Activated naive CD4-positive, alpha-beta T cell treated with anti-CD3 and anti-CD28 coated beads, Interleukin-2, amount 50 U/mL, for 72 hours (primary cell): ENCODE measurements at regions not wholly inside any gene's neighbourhood (a gene's known extent, or its start where the extent isn't known, plus 50 kb on each side); places are given as distances from the start of the nearest gene placed in this dataset.
"Not testable (repeated sequence)": the region's sequence is repeated elsewhere in the genome, so short reads cannot be mapped to it uniquely, and the experiment has no call there.

Source experiments
- ATAC-seq, 2 donors: fragments of 150-1000 bp; cut with Tn5 transposase; 2 replicates each; pipeline ENCODE4 v1.10.0; 2021; ENCODE audit warnings: mild to moderate bottlenecking in 2 of 2, moderate library complexity in 2 of 2
- DNase-seq, 2 donors: peaks; one replicate each; pipeline ENCODE4 v3.0.0; 2021 to 2022; ENCODE audit warnings: low spot score in 2 of 2
- H3K27ac Mint-ChIP-seq, 2 donors: one replicate each; pipeline ENCODE4 v1.8.0; 2022; ENCODE audit warnings: mild to moderate bottlenecking in 2 of 2, mixed read lengths in 2 of 2
- H3K36me3 Mint-ChIP-seq, 2 donors: one replicate each; pipeline ENCODE4 v1.8.0; 2022; ENCODE audit warnings: mixed read lengths in 2 of 2
- H3K9me3 Mint-ChIP-seq, 2 donors: one replicate each; pipeline ENCODE4 v1.8.0; 2022; ENCODE audit warnings: mixed read lengths in 2 of 2

DNA sequence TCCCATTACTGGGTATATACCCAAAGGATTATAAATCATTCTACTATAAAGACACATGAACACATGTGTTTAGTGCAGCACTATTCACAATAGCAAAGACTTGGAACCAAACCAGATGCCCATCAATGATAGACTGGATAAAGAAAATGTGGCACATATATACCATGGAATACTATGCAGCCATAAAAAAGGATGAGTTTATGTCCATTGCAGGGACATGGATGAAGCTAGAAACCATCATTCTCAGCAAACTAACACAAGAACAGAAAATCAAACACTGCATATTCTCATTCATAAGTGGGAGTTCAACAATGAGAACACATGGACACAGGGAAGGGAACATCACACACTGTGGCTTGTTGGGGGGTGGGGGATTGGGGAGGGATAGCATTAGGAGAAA is 225.2 kb upstream of the PRDM1 start:
- H3K27ac Mint-ChIP-seq, ATAC-seq, H3K9me3 Mint-ChIP-seq: not testable (repeated sequence)

DNA sequence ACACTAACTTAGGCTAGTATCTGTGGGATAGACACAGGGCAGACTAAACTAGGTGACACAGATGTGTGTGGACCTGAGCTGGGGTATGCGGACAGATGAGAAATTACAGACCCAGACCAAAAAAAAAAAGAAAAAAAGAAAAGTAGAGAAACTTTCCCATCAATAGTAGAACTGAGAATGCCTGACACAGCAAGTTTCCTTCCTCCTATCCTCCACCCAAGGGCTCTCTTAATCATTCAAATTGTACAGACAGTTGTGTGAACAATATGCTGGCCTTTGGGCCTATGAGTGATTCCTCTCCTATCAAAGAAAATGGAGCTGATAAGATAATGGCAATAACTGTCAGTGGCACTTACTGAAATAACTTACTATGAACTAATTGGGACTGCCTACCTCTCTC is 226.7 kb upstream of the PRDM1 start:
- DNase-seq (no peak), ATAC-seq (no peak)
- H3K9me3 Mint-ChIP-seq: no peaks in the 10 kb centered on the region
- no peaks in the 10 kb centered on the region for H3K36me3 Mint-ChIP-seq
- H3K27ac Mint-ChIP-seq: no peak overlapping the region

More for the DNA sequence above, 225.2 kb upstream of the PRDM1 start:
- H3K36me3 Mint-ChIP-seq, DNase-seq: not testable (repeated sequence)

DNA sequence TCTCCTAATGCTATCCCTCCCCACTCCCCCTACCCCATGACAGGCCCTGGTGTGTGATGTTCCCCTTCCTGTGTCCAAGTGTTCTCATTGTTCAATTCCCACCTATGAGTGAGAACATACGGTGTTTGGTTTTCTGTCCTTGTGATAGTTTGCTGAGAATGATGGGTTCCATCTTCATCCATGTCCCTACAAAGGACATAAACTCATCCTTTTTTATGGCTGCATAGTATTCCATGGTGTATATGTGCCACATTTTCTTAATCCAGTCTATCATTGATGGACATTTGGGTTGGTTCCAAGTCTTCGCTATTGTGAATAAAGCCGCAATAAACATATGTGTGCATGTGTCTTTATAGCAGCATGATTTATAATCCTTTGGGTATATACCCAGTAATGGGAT is 227.5 kb upstream of the PRDM1 start:
- ATAC-seq, H3K9me3 Mint-ChIP-seq, H3K27ac Mint-ChIP-seq, H3K36me3 Mint-ChIP-seq, DNase-seq: not testable (repeated sequence)

DNA sequence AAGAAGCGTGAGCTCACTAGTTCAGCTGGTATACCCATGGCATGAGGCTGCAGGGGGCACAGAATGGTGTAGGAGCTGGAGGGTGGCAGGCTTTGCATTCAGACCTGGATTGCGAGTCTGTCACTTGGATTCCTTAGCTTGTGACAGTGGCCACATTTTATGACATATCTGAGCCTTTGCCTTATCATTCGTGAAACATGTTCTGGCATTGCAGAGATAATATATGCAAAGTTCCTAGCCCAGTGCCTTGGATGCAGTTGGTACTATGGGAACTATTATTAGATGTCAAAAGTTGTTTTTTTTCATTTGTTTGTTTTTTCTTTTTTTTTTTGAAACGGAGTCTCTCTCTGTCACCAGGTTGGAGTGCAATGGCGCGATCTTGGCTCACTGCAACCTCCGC is 230.7 kb upstream of the PRDM1 start:
- DNase-seq (no peak), ATAC-seq (no peak)
- no peaks in the 10 kb centered on the region for H3K9me3 Mint-ChIP-seq
- H3K36me3 Mint-ChIP-seq: no peaks in the 10 kb centered on the region
- no peak overlapping the region for H3K27ac Mint-ChIP-seq

DNA sequence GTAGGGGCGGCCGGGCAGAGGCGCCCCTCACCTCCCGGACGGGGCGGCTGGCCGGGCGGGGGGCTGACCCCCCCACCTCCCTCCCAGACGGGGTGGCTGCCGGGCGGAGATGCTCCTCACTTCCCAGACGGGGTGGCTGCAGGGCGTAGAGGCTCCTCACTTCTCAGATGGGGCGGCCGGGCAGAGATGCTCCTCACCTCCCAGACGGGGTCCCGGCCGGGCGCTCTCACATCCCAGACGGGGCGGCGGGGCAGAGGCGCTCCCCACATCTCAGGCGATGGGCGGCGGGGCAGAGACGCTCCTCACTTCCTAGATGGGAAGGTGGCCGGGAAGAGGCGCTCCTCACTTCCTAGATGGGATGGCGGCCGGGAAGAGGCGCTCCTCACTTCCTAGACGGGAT is 232.2 kb upstream of the PRDM1 start:
- ATAC-seq, H3K27ac Mint-ChIP-seq, DNase-seq, H3K36me3 Mint-ChIP-seq, H3K9me3 Mint-ChIP-seq: not testable (repeated sequence)

DNA sequence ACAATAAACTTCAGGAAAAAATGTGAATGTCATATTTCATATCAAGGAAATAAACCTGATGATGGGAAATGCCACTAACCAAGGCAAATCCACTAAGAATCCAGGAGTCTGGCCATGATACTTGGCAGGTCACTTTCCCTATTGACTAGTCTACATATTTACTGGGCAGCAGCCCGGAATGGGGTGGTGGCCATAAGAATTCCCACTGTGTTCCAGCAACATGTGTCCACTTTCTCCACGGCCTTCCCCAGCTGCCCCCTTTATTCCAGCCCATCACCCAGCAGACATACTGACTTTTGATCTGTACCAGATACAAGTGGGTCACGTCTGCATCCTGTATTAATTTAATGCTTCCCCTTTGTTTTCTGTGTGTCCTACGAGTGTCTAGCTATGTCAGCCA is 234.5 kb upstream of the PRDM1 start:
- H3K9me3 Mint-ChIP-seq: no peaks in the 10 kb centered on the region

DNA sequence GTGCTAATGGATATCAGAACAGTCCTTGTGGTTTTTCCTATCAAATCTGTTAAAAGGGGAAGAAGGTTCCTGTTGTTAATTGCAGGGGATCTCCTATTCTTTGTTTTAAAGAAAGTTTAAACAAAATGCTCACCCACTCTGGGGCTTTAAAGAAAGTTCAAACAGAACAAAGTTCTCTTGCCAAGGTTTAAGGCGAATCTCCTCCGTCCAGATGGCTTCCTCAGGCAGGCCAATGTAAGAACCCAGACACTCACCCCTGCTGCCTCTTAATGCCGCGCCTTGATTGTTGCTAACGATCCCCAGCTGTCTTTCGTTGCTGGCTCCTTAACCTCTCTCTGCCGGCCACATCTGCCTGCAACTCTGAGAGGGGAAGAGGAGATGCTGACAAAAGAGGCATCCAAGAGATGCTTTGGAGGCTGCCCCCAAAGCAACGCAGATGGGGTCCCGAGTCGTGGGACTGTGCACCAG is 235.0 kb upstream of the PRDM1 start:
- no peaks in the 10 kb centered on the region for H3K9me3 Mint-ChIP-seq
- ATAC-seq (no peak), DNase-seq (no peak)
- no peaks in the 10 kb centered on the region for H3K36me3 Mint-ChIP-seq
- no peak overlapping the region for H3K27ac Mint-ChIP-seq

More for the DNA sequence above, 234.5 kb upstream of the PRDM1 start:
- Mint-ChIP-seq H3K36me3 (no peaks in the 10 kb centered on the region), H3K27ac (no peak overlapping the region)
- no peak for DNase-seq
- no peak for ATAC-seq

DNA sequence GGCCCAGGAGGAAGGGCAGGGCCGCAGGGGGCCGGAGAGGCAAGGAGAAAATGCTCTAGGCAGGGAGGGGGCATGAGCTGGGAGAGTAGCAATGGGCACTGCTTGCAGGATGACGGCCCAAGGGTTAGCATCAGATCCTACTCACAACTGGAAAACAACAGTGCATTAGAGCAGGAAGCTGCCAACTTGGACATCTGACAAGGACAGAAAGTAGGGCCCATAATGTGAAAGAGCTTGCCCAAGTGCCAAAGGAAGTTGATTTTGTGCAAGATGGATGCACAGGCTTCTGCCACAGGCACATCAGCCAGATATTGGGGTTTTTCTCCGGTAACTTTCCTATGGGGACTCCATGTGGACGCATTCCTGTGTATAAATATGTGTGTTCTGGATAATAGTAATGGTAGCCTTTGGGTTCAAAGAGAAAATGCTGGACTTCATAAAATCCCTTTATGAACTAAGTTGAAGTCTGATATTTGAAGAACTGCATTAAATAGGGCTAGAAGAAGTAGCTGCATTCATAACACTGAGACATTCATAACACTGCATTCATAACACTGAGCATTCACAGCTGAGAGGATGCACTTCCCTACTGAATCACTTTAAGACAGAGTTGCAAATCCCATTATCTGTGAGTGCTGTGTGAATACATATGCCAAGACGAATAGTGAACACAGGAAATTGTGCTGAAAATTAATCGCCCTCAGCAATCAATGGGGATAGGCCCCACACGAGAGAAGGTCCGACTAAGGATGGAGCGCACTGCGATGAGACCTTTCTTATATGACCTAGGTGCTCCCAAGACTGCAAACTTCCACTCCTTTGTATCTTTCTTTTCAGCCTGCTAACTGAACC is 235.6 kb upstream of the PRDM1 start:
- no peaks in the 10 kb centered on the region for H3K9me3 Mint-ChIP-seq
- ATAC-seq (no peak), DNase-seq (no peak)
- H3K36me3 Mint-ChIP-seq: no peaks in the 10 kb centered on the region
- H3K27ac Mint-ChIP-seq: no peak overlapping the region

DNA sequence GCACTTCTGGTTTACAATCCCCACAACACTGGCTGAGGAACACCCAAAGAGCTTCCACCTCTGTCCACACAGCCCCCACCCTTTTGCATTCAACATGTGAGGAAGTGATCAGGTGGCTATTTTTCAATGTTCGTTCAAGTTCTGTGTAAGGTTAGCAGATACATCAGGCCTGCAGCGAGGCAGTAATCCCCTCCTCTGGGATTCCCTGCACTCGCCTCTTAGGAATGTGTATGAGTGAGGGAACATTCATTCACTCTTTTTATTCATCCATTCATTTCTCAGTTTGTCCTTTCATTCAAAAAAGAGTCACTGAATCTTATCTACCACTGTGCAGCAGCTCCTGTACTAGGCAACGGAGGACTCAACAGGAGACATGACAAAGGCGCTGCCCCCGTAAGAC is 236.4 kb upstream of the PRDM1 start:
- no peak overlapping the region for H3K27ac Mint-ChIP-seq
- DNase-seq (no peak), ATAC-seq (no peak)
- no peaks in the 10 kb centered on the region for H3K36me3 Mint-ChIP-seq
- H3K9me3 Mint-ChIP-seq: no peaks in the 10 kb centered on the region

DNA sequence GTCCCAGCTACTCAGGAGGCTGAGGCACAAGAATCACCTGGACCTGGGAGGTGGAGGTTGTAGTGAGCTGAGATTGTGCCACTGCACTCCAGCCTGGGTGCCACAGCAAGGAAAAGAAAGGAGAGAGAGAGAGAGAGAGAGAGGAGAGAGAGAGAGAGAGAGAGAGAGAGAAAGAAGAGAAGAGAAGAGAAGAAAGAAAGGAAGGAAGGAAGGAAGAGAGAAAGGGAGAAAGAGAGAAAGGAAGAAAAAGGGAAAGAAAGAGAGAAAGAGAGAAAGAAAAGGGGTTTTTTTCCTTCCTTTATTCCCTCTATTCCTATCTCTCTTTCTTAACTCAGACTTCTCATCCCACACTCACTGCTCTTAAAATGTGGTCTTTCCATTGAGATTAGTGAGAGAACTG is 238.7 kb upstream of the PRDM1 start:
- Mint-ChIP-seq H3K27ac (no peak overlapping the region), H3K36me3 (no peaks in the 10 kb centered on the region), H3K9me3 (peaks cover 0 to 4% of the 10 kb centered on the region in 2 donors)
- ATAC-seq: no peak
- DNase-seq: no peak

DNA sequence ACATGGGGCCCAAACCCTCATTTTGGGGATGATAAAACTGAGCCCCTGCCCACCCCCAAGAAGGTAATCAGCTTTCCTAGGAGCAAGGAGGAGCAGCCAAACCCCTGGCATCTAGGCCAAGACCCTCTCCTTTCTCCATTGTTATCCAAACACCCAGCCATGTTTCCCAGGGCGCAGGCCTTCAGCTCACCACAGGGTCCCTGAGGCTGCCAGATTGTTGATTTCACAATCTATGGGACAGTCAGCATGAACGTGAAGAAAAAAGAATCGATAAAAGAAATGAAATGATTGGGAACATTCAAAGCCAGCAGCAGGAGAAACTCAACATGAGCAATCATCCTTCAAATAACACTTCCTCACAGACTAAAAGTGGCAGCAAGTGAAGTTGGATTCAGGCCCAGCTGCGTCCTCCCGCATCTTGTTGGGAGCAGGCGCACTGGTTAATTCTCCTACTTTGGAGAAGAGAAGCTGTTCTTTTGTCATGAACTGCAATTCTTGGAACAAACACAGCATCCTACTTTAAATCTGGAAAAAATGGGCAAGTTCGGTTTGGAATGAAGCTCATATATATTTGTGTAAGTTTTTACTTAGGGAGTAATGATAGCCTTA is 241.8 kb upstream of the PRDM1 start:
- peaks cover 0 to 4% of the 10 kb centered on the region in 2 donors for H3K9me3 Mint-ChIP-seq
- no peak for DNase-seq
- H3K27ac Mint-ChIP-seq: no peak overlapping the region
- ATAC-seq: no peak
- no peaks in the 10 kb centered on the region for H3K36me3 Mint-ChIP-seq

DNA sequence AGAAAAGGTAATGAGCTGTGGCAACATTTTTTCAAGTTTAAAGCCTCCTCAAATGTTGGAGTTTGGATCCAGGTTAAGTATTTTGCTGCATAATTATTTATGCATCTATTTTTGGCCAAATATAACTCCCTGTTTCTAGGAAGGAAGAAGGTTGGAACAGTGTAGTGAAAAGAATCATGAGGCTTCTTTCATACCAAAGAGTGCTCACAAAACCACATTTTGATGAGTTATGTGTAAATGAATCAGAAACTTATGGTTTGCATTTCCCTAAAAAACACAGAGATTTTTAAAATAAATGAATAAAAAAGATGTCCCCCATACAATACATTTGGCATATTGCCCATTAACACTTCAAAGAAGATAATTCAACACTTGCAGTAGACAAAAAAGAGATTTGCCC is 246.9 kb upstream of the PRDM1 start:
- DNase-seq: no peak
- Mint-ChIP-seq H3K27ac (no peak overlapping the region), H3K36me3 (no peaks in the 10 kb centered on the region), H3K9me3 (peaks cover 0 to 4% of the 10 kb centered on the region in 2 donors)
- no peak for ATAC-seq

DNA sequence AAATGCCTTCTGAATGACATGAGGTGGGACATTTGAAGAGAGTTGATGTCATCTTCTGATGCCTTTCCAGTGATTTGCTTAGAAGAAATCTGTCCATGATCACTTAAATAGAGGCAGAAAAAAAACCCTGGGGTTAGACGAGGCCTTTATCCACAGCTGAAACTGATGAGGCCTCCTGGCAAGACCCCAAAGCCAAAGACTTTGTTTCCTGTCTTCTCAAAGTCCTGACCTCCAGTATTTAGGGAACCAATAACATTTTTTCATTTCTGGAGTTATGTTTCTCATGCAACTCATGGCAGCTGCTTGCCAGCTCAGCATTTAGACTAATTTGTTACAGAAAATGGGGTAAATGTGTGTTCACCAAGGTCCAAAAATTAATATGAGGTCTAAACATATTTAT is 248.0 kb upstream of the PRDM1 start:
- no peak overlapping the region for H3K27ac Mint-ChIP-seq
- H3K36me3 Mint-ChIP-seq: no peaks in the 10 kb centered on the region
- peaks cover 0 to 4% of the 10 kb centered on the region in 2 donors for H3K9me3 Mint-ChIP-seq
- ATAC-seq: no peak
- no peak for DNase-seq

DNA sequence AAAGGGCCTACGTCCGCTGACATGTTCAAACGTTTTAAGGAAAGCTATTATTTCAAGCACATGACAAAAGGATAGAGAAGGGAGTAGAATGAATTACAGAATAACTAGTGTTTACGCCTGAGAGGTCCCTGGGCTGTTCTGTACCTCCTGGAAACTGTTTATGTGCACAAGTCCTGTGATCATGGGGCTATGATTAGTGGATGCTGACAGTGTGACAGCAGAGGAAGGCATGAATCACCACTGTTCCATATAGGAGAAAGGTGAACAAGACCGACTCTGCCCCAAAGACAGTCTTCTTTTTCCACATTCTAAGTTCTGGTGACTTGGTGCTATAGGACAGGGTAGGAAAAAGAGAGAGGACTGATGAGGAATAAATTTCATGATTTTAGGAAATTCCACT is 249.2 kb upstream of the PRDM1 start:
- Mint-ChIP-seq H3K36me3 (no peaks in the 10 kb centered on the region), H3K27ac (no peak overlapping the region), H3K9me3 (no peaks in the 10 kb centered on the region)
- no peak for ATAC-seq
- DNase-seq: no peak

DNA sequence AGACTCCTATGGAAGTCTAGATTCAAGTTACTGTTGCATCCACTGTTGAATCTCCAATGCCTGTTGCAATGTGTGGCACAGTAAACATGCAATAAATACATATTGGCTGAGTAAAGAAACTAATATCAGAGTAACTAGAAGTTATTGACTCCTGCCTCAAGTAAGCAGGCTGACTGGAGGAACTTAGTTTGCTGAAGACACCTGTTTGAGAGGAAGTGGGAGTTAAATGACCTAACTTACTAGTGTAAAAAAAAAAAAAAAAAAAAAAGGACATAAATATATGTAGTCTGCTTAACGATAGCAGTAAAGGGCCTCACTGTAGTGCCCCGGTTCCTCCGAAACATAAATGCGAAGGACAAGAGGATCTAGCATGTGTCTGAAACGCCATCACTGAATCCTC is 249.8 kb upstream of the PRDM1 start:
- Mint-ChIP-seq H3K36me3 (no peaks in the 10 kb centered on the region), H3K9me3 (no peaks in the 10 kb centered on the region), H3K27ac (no peak overlapping the region)
- ATAC-seq: no peak
- DNase-seq: no peak

DNA sequence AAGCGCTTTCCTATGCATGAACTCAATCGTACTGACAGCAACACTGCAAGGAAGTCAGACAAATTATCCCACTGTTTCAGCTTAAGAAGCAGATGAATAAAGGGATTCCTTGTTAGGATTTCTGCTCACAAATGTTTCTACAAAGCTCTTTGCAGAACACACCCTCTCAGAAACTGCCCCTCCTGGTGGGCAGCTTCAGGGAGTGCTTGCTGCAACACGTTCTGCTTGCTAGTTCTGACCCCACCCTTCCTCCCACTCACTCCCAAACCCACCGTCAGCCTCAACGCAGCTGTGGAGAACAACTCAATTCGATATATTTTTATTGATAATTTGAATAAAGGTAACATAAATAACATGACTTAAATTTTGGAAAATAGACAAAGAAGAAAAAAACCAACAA is 250.8 kb upstream of the PRDM1 start:
- Mint-ChIP-seq H3K27ac (no peak overlapping the region), H3K36me3 (no peaks in the 10 kb centered on the region), H3K9me3 (no peaks in the 10 kb centered on the region)
- ATAC-seq (no peak), DNase-seq (no peak)

DNA sequence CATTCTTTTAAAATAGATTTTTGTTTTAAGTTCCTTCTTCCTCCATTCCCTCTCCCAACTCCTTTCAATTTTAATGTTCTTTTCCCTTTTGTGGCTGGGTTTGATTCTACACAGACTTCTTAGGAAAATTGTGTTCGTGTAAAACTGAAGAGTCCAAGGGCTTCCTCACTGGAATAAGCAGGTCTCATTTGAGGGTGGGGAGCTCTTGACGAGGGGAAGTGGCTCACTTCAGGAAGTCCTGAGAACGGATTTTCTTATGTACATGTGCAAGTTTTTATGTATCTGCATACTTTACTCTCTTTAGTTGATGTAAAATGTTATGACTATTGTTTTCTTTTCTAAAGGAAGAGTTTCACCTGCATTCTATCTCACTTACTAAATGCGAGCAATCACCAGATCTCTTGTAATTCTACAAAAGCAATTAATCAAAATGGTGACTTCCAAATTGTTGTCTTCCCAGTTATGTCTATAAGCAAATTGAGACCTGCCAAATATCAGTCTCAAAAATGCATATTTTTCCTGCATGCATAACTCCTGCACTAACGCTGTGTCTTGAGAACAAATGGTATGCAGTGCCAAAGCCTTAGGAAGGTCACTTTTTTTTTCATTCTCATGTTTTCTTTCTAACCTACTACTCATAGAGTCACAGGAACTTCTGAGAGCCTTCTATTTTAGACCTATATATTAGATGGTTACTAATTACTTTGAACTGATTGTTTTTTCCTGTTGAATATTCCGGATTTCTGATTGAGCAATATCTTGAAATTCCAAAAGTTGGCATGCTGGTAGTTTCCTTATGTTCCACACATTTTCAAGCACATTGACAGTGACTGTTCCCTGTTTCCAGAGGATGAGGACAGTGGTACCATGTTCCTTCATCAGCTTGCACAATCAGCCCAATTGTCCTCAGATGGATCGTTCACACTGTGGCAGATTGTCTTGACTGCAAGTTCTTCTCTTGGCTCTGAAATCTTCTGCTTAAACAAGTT is 251.9 kb upstream of the PRDM1 start:
- DNase-seq (no peak), ATAC-seq (no peak)
- Mint-ChIP-seq H3K9me3 (no peaks in the 10 kb centered on the region), H3K36me3 (no peaks in the 10 kb centered on the region), H3K27ac (no peak overlapping the region)
